ENCODE measurements at regions not wholly inside any gene's neighbourhood (a gene's known extent, or its start where the extent isn't known, plus 50 kb on each side); places are given as distances from the start of the nearest gene placed in this dataset.

- no peak overlapping the region for H3K4me3 ChIP-seq (ENCODE audit: low read depth, low read length, poor library complexity, severe bottlenecking)
- no peaks in the 10 kb centered on the region for H4K20me1 ChIP-seq (ENCODE audit: insufficient read depth, low read length)
- ChIA-PET POLR2A (no interaction called here), CTCF (ENCODE audit: unreplicated experiment) (no interaction called here)
- H2AFZ ChIP-seq (ENCODE audit: low read length), result no peak overlapping the region
- no peaks in the 10 kb centered on the region for H3K4me1 ChIP-seq (ENCODE audit: insufficient read depth, low read length, poor library complexity, severe bottlenecking)
- H3K79me2 ChIP-seq (ENCODE audit: insufficient read depth, low read depth, low read length), result no peaks in the 10 kb centered on the region
- BruUV-seq (replicated peaks), result no TSS peak
- intact Hi-C loops (cut with micrococcal nuclease; ENCODE audit: unreplicated experiment), result no loop called here
- H3K36me3 ChIP-seq (ENCODE audit: insufficient read depth, low read length), result no peaks in the 10 kb centered on the region
- H3K9me2 ChIP-seq (ENCODE audit: insufficient read depth, low read length), result no peaks in the 10 kb centered on the region
- DNase-seq (ENCODE audit: low spot score), result no peak
- no peak overlapping the region for H3K27ac ChIP-seq (ENCODE audit: low read depth, low read length, poor library complexity, severe bottlenecking)
- H3K4me2 ChIP-seq (ENCODE audit: low read length), result no peak overlapping the region
- TF ChIP-seq EZH2phosphoT487 (IDR thresholded peaks at IDR 0.05; ENCODE audit: borderline replicate concordance, low read depth, low read length), result no peak
- TF ChIP-seq CTCF (conservative IDR thresholded peaks at IDR 0.05; ENCODE audit: low read length), result no peak
- H3K9me3 ChIP-seq (ENCODE audit: low read length), result no peaks in the 10 kb centered on the region
These were observed 436.9 kb downstream of the RMST start for GRCh38 chr12:97899529-97899928.

GRCh38 chr12:97899956-97900355, 437.4 kb downstream of the RMST start:
- Histone ChIP-seq H3K36me3 (ENCODE audit: insufficient read depth, low read length) (no peaks in the 10 kb centered on the region), H3K4me3 (ENCODE audit: low read depth, low read length, poor library complexity, severe bottlenecking) (no peak overlapping the region), H3K4me1 (ENCODE audit: insufficient read depth, low read length, poor library complexity, severe bottlenecking) (no peaks in the 10 kb centered on the region), H3K4me2 (ENCODE audit: low read length) (no peak overlapping the region), H3K79me2 (ENCODE audit: insufficient read depth, low read depth, low read length) (no peaks in the 10 kb centered on the region), H3K9me3 (ENCODE audit: low read length) (no peaks in the 10 kb centered on the region), H3K27ac (ENCODE audit: low read depth, low read length, poor library complexity, severe bottlenecking) (no peak overlapping the region), H4K20me1 (ENCODE audit: insufficient read depth, low read length) (no peaks in the 10 kb centered on the region), H3K9me2 (ENCODE audit: insufficient read depth, low read length) (no peaks in the 10 kb centered on the region), H2AFZ (ENCODE audit: low read length) (no peak overlapping the region)
- DNase-seq (ENCODE audit: low spot score), result no peak
- no TSS peak for BruUV-seq (replicated peaks)
- CTCF ChIA-PET (ENCODE audit: unreplicated experiment), result no interaction called here
- intact Hi-C loops (cut with micrococcal nuclease; ENCODE audit: unreplicated experiment), result no loop called here
- POLR2A ChIA-PET, result no interaction called here
- no peak for TF ChIP-seq EZH2phosphoT487 (IDR thresholded peaks at IDR 0.05; ENCODE audit: borderline replicate concordance, low read depth, low read length)
- TF ChIP-seq CTCF (conservative IDR thresholded peaks at IDR 0.05; ENCODE audit: low read length), result no peak

- H2AFZ ChIP-seq (ENCODE audit: low read length), result no peak overlapping the region
- H3K4me3 ChIP-seq (ENCODE audit: low read depth, low read length, poor library complexity, severe bottlenecking), result no peak overlapping the region
- H3K9me3 ChIP-seq (ENCODE audit: low read length), result no peaks in the 10 kb centered on the region
- intact Hi-C loops (cut with micrococcal nuclease; ENCODE audit: unreplicated experiment), result no loop called here
- no peak for DNase-seq (ENCODE audit: low spot score)
- H3K36me3 ChIP-seq (ENCODE audit: insufficient read depth, low read length), result no peaks in the 10 kb centered on the region
- no peak overlapping the region for H3K4me2 ChIP-seq (ENCODE audit: low read length)
- H3K79me2 ChIP-seq (ENCODE audit: insufficient read depth, low read depth, low read length), result no peaks in the 10 kb centered on the region
- no peaks in the 10 kb centered on the region for H3K4me1 ChIP-seq (ENCODE audit: insufficient read depth, low read length, poor library complexity, severe bottlenecking)
- H3K27ac ChIP-seq (ENCODE audit: low read depth, low read length, poor library complexity, severe bottlenecking), result no peak overlapping the region
- H4K20me1 ChIP-seq (ENCODE audit: insufficient read depth, low read length), result no peaks in the 10 kb centered on the region
- TF ChIP-seq EZH2phosphoT487 (IDR thresholded peaks at IDR 0.05; ENCODE audit: borderline replicate concordance, low read depth, low read length) (no peak), CTCF (conservative IDR thresholded peaks at IDR 0.05; ENCODE audit: low read length) (no peak)
- H3K9me2 ChIP-seq (ENCODE audit: insufficient read depth, low read length), result no peaks in the 10 kb centered on the region
- CTCF ChIA-PET (ENCODE audit: unreplicated experiment), result no interaction called here
- no TSS peak for BruUV-seq (replicated peaks)
- POLR2A ChIA-PET, result no interaction called here
These were observed 440.8 kb downstream of the RMST start for GRCh38 chr12:97903356-97903755.
